ENCODE measurements at regions not wholly inside any gene's neighbourhood (a gene's known extent, or its start where the extent isn't known, plus 50 kb on each side); places are given as distances from the start of the nearest gene placed in this dataset.
A peak's percentile ranks its signal among the peaks of the same experiment; 100 is the strongest.
"Not testable (repeated sequence)": the region's sequence is repeated elsewhere in the genome, so short reads cannot be mapped to it uniquely, and the experiment has no call there.

DNA sequence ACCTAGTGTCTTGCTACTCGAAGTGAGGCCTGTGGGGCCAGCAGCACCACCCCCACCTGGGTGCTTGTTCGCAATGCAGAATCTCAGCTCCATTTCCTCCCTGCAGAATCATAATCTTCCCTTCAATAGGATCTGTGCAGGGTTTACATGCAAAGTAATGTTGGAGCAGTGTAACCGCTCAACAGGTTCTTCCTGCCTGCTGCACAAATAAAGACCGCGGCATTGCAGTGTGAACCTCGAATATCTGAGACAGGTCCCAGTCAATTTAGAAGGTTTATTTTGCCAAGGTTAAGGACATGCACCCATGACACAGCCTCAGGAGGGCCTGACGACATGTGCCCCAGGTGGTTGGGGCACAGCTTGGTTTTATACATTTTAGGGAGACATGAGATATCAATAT lies 119.2 kb downstream of the TLR5 start:
- no peak for DNase-seq (ENCODE audit: low spot score)

- not testable (repeated sequence) for DNase-seq (ENCODE audit: low spot score)
Measured at GRCh38 chr1:223024486-223024885, 118.6 kb downstream of the TLR5 start.

DNA sequence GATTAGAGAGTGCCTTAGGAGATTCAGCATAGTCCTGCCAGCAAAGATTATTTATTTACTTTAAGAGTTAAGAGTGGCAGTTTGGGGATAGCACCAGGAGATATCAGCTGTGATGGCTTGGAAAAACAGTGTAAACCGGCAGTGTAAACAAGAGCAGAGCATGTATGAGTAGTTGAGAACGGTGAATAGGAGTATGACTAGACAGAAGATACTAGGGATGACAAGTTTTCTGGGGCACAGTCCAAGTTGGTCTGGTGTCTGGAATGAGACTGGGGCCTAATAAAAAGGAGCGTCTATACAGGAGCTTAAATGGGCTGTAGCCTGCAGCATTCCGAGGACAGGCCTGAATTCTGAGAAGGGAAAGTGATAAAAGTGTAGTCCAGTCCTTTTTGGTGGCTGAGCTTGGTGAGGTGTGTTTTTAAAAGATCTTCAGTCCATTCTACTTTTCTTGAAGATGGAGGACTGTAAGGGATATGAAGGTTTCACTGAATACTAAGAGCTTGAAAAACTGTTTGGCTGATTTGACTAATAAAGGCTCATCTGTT lies 117.8 kb downstream of the TLR5 start:
- DNase-seq (ENCODE audit: low spot score), result not testable (repeated sequence)

DNA sequence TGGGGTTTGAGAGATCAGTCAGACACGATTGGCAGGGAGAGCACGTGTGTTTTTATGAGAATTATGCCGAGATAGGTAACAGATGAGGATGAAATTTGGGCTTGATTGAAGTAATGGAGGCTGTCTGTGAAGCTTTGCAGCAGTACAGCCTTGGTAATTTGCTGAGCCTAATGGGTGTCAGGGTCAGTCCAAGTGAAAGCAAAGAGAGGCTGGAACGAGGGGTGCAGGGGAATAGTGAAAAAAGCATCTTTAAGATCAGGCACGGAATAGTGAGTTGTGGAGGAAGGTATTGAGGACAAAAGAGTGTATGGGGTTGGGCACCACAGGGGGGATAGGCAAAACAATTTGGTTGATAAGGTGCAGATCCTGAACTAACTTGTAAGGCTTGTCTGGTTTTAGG lies 116.4 kb downstream of the TLR5 start:
- not testable (repeated sequence) for DNase-seq (ENCODE audit: low spot score)

GRCh38 chr1:223029985-223030769 lies 112.9 kb downstream of the TLR5 start:
- peak; percentile 56 for DNase-seq (ENCODE audit: low spot score)

DNA sequence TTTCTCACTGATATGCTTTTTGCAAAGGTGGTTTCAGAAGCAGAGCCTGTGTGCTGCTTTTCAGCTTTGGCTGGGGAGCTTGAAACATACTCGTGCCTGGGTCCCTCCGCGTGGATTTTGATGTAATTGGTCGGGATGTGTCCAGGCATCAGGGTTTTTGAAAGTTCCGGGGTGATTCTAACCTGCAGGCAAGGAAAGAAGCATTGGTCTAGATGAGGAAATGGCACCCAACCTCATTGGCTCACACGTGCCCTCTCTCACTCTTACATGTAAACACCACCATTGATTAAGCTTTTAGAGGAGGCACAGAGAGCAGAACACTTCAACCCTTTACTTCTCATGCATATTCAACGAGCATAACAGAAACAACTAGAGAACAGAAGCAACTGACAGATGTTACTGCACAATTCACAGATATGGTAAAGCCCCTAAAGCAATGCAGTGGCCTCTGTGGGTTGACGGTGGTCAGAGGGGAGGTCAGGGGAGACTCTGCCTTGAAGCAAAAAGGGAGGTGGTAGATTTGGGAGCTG lies 112.1 kb downstream of the TLR5 start:
- no peak for DNase-seq (ENCODE audit: low spot score)

DNA sequence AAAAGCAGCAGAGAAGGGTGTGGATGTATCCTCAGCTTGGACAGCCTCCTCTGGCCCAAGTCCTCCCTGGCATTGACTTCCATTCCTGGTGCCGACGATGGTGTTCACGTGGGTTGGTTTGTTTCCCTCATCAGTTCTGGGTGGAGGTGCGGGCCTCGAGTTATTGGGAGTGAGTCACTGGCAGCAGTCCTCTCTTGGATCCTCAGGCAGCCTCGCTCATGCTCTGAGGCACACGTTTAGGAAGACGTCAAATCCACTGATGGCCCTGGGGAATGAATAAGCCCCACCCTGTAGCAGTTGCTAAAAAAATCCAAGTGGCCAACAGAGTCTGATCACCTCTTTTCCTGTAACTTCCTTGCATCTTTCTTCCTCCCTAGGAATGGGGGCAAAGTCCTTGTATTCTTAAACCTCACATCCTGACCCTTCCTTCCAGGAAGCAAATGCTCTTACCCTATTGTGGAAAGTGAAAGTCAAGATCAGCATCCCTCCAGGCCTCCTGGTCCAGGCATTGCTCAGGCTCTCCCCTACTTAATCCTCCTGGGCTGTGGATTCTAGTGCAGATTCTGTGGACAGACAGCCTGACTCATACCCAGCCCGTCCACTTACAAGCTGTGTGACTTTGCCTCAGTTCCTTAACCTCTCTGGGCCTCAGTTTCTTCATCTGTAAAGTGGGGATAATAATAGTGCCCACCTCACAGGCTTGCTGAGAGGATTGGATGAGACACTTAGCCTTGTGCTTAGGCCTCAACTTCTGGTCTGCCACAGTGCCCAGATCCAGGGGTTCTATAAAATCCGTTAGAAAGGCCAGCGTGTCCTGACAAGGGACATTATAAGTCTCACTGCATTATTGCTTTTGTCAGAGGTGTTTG lies 111.1 kb downstream of the TLR5 start:
- no peak for DNase-seq (ENCODE audit: low spot score)

DNA sequence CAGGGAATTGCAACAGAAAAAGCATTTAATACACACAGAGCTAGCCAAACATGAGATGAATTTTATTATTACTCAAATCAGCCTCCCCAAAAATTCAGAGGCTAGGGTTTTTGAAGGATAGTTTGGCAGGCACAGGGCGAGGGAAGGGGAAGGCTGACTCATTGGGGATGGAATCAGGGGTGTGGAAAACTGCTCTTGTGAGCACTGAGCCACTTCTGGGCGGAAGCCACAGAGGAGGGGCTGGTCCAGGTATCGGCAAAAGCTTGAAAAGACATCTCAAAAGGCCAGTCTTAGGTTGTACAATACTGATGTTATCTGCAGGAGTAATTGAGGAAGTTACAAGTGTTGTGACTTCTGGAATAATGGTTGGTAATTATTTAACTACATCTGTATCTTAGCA lies 109.4 kb downstream of the TLR5 start:
- no peak for DNase-seq (ENCODE audit: low spot score)

GRCh38 chr1:223034270-223034798 lies 108.7 kb downstream of the TLR5 start:
- DNase-seq (ENCODE audit: low spot score), result no peak

- DNase-seq (ENCODE audit: low spot score), result no peak
Measured at GRCh38 chr1:223035724-223036478, 107.1 kb downstream of the TLR5 start.

DNA sequence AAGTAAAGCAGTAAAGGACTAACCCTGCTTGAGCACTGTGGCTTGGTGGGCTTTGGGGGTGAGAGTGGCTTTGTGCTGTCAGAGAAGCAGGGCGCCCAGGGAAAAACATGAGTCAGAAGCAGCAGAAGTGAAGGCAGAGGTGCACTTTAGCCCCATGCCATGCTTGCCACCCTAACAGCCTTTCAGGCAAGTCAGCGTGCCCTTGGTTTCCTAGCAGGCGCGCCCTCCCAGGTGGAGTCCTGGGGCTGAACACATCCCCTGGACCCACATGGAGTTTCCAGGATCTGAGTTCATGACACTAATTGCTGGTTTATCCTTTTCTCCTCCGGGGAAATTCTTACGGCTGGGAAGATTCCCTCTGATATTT lies 106.6 kb downstream of the TLR5 start:
- DNase-seq (ENCODE audit: low spot score), result no peak

- DNase-seq (ENCODE audit: low spot score), result no peak
Measured at GRCh38 chr1:223037845-223038244, 105.2 kb downstream of the TLR5 start.

DNA sequence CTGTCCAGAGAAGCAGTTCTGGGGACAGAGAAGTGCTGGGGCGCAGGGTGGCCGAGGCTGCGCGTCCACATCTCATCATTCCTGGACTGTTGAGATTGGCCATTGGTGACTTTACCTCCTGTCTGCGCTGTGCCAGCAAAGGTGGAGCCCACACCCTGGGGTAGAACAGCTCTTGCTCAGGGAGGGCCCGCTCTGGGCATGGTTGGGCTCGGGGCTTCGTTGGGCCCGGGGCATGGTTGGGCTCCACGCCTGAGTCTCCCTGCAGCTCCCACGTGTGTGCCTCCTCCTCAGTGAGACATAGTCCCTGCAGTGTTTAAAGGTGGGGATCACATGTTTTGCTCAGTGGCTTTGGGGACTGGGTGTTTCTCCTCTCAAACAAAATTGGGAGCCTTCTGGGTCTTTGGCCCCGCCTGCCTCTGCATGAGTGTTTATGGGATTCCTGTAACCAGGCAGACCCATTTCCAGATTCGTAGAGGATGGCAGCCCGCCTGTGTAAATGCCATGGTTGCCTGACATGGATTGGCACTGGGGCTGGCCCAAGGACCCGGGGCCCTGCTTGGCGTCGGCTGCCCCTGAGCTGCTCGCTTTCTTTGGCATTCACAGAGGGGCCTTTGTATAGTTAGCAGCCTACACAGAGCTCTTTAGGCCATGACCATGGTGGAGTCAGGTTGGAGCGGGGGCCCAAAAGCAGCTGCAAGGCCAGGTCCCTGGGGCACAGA lies 104.6 kb downstream of the TLR5 start:
- DNase-seq (ENCODE audit: low spot score), result no peak

DNA sequence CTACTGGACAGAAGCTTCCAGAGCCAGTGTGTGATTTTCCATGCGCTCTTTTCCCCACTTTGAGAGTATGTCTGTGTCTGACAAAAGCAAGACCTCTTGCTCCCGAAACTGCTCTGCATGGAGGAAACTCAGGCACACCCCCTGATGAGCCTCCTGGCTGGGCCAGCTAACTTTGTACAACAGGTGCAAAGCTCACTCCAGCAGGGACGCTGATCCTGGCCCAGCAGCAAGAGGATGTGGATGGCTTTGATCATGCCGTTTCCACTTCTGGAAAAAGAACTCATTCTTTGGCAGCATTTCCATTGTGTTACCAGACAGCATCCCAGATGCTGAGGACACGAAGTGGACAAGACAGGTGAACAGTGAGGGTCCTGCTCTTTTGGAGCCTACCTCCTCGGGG lies 103.1 kb downstream of the TLR5 start:
- no peak for DNase-seq (ENCODE audit: low spot score)

DNA sequence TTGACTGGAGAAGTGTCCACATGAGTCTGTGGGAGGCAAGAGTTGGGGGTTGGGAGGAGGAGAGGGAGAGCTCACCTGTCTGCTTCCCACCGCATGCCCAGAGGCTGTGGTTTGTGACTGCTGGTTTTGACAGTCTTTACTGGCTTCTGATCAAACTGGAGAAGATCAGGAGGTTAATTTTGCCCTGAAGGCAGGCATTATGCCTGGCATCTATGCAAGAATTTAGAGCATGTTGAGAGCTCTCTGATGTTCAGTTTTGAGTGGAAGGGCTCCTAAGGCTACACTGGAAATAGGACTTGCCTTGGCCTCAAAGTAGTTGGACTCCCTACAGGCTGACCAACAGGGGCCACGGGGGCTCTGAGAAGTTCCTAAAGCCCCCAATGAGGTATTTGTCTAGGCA lies 101.6 kb downstream of the TLR5 start:
- no peak for DNase-seq (ENCODE audit: low spot score)

GRCh38 chr1:223045164-223045957 lies 97.7 kb downstream of the TLR5 start:
- peak; percentile 1 for DNase-seq (ENCODE audit: low spot score)

DNA sequence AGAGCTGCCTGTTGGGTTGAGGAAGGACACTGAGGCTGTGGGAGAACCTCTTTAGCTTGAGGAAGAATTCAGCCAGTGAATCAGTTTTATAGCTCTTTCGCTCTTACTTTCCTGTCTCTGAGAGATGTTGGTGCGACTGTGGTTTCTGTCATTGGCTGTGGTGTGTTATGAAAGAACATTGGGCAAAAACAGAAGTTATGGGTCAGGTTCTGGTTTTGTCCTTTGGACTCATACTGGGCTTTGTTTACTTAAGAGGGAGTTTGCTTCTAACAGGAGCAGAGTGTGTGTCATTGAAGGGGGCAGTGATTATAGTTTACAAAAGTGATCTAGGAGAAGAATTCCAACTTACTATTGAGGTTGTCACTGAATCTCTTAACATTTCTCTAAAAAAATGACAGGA lies 97.0 kb downstream of the TLR5 start:
- no peak for DNase-seq (ENCODE audit: low spot score)

DNA sequence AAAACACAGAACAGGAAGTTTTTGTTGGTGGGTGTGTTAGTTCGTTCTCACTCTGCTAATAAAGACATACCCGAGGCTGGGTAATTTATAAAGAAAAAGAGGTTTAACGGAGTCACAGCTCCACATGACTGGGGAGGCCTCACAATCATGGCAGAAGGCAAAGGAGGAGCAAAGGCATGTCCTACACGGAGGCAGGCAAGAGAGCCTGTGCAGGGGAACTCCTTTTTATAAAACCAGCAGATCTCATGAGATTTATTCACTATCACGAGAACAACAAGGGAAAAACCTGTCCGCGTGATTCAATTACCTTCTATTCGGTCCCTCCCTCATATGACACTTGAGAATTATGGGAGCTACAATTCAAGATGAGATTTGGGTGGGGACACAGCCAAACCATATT lies 96.6 kb downstream of the TLR5 start:
- not testable (repeated sequence) for DNase-seq (ENCODE audit: low spot score)

GRCh38 chr1:223048026-223048425 lies 95.0 kb downstream of the TLR5 start:
- DNase-seq (ENCODE audit: low spot score), result no peak

DNA sequence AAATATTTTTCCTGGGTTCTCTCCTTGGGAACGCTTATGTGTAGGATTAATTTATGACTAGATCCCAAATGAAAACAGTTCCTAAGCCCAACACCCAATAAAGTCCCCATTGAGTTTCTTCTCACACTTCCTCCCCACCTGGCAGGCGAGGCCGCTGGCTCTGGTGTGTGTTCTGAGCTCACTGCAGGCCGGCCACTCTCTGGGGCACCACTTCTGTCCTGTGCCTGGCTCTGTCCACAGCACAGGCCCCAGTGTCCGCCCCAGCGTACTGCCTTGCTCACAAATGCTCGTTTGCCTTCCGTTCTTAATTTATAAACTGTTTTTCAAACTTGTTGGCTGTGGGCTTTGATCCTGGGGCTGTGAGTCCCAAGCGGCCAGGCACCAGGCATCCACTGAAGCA lies 90.6 kb downstream of the TLR5 start:
- no peak for DNase-seq (ENCODE audit: low spot score)

Data from iPS-NIHi11 (cell line).